GM19438 (cell line): ENCODE measurements at regions not wholly inside any gene's neighbourhood (a gene's known extent, or its start where the extent isn't known, plus 50 kb on each side); places are given as distances from the start of the nearest gene placed in this dataset.

Experiments used
- ATAC-seq: cut with Tn5 transposase; IDR thresholded peaks from one replicate; pipeline ENCODE4 v1.9.1; 2021; ENCODE audit warnings: low read depth; ENCODE audit not compliant: unreplicated experiment

DNA sequence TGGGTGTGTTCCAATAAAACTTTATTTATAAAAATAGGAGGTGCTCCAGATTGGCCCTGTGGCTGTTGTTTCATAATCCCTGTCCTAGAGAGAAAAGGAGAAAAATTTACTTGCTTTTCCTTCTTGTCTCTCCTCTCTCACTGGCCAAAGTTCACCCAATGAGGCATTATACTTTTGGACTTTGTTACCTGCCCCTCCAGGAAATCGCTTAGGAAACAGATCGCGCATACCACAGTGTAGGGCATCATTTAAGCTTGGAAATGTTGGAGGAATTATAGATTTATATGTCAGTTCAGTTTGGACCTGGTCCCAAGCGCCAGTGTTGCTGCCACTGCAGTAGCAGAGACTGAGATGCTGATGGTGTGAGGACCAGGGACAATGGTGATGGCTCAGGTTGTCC, 337.6 kb upstream of the NR3C2 start:
- no peak for ATAC-seq

DNA sequence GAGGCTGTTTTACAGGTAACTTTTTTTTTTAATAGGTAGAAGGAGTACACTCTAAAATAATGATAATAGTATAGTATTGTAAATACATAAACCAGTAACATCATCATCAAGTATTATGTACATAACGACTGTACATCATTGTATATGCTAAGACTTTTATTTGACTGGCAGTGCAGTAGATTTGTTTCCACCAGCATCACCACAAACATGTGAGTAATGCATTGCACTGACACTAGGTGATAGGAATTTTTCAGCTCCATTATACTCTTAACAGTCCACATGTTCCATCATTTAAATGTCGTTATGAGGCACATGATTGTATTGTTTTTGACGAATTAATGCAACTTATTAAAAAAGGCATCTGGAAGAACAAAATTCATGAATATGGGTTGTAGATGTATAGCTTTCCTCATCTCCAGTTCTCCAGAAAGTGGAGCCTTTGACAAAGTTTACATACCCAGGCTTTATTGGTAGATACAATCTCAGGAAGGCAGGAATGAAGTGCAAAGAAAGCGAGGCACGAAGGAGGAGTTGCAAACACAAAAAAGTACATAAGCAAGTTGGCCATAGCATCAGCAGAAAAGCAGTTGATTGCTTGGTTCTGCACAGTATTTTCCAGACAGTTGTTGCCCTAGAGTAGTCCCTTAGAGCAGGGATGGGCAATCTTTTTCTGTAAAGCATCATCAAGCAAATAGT, 336.9 kb upstream of the NR3C2 start:
- no peak for ATAC-seq

DNA sequence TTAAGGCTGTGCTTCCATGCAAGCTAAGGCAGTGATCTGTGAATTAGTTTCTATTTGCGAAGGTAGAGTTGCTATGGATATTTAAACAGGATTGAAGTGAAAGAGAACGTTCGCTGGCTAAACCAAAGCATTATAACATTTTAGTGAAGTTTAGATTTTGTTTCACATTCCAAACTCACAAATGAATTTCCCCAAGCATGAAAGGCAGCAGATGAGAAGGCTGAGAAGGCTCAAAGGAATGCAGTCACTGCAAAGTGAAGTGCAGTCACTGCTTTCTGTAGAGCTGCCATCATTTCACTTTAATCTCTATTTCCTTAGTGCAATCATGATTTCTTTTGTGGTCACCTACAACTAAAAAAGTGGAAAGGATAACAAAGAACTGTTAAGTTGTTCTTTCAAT, 334.7 kb upstream of the NR3C2 start:
- ATAC-seq, result no peak

DNA sequence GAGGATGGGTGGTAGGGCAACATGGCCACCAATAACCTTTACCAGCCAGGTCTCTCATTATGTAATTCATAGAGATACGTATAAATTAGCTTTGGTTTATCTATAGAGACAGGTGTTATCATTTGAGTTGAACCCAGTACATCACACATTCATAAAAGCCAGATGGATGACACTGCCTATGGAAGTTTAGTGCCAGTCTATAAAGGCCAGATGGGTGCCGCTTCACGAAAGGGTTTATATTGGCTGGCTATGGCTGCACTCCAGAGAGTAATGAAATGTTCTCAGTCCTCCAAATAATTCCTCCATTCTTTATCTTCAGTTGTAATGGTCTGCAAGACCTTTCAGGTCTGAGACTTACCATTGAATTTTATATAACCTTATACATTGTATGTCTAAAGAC, 331.9 kb upstream of the NR3C2 start:
- ATAC-seq, result no peak

DNA sequence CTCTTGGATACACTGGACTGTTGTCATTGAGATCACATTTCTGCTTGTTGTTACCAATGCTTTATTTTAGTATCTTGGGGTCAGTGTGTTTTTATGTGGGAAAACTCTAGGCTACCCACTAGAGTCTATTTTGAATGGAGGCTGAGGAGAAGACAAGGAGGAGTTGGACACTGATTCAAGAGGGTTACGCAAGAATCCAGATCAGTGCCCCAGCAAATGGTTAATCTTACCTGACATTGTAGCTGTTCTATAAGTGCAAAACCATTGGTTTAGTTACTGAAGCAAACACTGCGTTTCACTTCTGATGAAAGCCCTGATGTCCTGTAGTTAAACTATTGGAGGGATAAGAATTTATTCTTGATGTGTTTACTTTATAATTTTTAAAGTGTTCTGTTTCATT, 331.1 kb upstream of the NR3C2 start:
- no peak for ATAC-seq

DNA sequence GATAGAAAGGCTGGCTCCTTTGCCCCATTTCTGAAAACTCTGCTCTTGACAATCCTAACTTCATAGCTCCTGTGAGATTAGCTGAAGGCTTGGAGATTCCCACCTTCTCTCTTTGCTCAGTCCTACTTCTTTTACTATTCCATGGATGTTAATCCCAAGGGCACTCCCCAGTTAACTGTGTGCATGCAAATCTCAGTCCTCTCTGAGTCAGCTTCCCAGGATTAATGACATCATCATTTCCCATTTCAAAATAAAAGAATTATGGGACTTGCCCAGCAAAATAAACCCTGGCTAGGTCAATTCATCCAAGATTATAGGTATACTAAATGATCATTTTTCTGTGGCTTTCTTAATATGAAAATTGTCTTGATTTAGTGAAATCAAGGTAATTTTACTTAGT, 328.6 kb upstream of the NR3C2 start:
- no peak for ATAC-seq

DNA sequence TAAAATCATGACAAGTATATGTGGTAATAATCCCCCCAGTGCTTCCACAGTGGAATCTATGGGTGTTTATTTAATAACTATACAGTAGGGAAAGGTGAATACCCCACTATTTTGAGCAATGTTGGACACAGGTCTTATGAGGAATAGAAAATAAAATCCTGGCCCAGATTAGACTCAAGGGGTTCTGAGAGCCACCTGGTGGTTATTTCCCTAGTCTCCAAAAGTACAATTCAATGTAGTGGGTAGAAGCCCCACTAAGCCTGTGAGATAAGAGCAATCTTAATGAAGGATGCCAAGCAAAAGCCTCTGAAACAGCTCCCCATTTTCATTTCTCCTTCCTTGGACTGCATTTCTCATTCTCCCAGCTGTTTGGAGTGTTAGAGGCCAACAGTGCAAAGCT, 328.2 kb upstream of the NR3C2 start:
- no peak for ATAC-seq

DNA sequence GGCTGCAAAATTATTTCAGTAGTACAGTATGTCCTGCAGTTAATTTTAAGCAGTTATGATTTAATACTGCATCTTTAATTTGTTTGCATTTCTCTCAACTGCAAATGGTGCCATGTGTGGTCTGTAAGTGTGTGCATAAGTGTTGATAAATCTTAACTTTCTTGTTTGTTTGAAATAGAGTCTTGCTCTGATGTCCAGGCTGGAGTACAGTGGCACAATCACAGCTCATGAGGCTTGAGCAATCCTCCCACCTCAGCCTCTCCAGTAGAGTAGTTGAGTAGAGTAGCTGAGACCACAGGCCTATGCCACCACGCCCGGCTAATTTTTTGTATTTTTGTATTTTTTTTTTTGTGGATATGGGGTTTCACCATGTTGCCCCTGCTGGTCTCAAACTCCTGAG, 322.5 kb upstream of the NR3C2 start:
- ATAC-seq, result no peak

DNA sequence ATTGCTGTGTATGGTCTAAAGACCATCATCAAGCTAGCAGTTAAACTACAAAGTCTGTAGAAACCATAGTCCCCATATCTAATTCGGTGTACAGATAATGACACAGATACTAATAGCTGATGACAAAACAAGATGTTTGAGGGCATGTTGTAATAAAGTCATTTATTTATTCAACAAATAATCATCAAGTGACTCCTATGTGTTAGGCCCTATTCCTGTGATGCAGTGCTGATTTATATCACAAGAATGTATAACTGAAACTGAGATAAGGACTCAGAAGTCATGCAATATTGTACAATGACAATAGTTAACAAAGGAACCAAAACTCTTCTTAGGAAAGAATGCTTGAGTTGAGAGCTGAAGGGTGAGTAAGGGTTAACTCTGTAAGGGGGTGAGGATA, 315.0 kb upstream of the NR3C2 start:
- no peak for ATAC-seq

DNA sequence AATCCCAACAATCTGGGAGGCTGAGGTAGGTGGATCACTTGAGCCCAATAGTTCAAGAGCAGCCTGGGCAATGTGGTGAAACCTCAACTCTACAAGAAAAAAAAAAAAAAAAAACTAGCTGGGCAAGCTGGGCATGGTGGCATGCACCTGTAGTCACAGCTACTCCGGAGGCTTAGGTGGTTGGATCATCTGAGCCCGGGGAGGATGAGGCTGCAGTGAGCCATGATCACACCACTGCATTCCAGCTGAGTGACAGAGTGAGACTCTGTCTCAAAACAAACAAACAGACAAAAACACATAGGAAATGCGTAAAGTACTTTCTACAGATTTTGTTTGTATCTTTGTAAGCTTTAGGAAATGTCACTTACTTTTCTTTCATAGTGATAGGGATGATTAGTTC, 307.2 kb upstream of the NR3C2 start:
- no peak for ATAC-seq

DNA sequence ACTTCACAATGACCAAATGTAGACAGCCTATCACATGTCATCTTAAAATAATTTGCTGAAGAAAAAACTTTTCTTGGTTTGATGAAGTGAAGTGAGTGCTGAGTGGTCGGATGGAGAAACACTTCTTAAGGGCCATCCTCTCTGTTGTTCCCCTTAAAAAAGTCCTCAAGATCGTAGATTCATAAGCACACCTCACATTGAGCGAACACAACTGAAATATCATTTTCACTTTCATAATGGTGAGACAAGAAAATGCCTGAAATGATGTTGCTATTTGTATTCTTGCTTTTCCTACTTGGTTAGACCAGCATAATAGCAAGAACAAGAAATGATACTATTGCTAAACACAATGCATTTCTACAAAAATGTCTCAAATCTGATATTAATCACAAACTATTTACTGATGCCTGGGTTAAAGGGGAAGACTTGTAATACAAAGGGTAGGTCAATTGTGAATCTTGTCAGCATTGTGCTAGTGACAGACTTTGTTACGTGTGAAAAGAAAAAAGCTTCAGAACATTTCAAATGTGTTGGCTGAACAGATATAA, 305.6 kb upstream of the NR3C2 start:
- no peak for ATAC-seq

DNA sequence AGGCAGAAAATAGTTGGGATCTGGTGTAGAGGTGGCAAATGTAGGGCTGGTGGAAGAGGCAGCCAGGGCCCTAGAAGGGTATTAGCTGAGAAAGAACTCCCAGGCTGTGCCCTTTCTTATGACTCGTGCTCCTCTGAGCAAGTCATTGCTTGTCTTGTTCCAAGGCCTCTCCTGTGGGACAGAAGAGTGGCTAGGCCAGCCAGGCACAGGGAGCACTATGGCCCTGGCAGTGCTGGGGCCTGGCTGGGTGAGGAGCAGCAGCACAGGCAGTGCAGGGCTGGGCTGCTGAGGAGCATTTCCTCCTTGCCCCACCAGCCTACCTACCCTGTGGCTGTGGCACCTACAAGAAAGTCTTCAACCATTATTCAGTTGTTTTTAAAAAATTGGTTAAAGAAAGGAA, 298.5 kb upstream of the NR3C2 start:
- no peak for ATAC-seq

DNA sequence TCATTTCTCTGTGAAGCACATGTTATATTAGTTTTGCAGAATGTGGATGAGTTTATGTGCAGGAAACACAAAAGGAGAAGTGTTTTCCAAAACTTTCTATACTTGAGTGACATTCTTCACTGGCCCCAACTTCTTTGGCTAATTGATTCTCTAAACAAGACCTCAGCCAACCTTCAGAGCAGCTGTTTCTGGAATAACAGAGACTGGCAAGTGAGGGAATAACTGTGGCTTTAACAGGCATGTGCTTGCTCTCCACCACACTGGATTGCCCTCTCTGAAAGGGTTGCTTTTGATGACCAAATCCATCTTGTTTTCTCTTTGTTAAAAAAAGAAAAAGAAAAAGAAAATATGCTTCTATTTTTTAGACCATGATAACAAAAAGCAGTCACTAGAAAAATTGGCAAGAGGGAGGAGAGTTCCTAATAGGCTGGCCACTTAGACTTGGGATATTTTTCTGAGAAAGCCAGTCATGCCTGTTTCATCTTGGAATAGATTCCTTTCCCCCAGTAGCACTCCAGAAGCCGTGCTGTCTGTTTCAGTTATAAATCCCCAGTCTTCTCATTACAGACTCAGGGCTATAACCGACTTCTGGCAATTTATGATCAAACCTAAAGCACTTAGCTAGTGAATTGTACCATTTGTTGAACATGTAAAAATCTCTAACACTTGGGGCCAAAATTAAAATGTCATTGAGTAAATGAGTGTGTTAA, 295.0 kb upstream of the NR3C2 start:
- ATAC-seq, result no peak

DNA sequence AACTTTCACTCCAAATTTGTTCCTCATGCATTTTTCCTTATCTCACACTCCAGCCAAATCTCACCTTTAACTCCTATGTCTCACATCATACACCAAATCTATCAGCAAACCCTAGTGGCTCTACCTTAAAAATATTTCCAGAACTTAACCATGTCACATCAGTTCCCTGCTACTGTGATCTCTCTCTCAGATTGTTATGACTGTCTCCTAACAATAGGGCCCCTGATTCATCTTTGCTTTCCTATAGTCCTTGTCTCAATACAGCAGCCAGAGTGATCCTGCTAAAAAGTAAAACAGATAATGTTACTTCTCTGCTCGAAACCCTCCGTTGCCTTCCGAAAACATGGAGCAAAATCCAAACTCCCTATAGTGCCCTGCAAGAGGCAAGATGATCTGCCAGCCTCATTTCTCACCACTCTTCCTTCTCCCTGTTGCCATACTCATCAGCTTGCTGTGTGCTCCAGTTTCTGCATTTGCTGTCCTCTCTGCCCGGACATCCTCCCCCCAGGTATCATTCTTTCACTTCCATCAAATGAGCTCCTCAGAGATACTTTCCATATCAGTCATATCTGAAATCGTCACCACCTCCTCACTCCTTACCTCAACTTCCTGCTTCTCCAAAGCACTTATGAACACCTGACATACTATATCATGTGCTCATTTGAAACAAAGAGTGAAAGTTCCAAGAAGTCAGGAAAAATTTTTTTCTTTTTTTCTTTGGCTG, 293.4 kb upstream of the NR3C2 start:
- ATAC-seq, result no peak

DNA sequence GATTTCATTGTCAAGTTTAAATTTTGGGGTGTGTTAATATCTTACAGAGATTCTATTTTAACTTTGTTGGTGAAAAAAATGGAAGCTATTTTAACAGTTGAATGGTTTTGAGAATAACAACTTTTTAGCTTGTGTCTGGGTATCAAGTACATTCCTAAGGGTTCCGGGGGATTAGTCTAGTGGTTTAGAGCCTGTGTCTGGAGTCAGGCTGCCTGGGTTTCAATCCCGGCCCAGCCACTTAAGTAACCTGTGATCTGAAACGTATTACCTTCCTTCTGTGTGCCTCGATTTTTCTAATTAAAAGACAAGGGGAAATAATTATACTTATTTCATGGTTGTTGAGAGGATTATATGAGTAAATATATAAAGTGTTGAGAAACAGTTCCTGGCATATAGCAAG, 288.6 kb upstream of the NR3C2 start:
- no peak for ATAC-seq

DNA sequence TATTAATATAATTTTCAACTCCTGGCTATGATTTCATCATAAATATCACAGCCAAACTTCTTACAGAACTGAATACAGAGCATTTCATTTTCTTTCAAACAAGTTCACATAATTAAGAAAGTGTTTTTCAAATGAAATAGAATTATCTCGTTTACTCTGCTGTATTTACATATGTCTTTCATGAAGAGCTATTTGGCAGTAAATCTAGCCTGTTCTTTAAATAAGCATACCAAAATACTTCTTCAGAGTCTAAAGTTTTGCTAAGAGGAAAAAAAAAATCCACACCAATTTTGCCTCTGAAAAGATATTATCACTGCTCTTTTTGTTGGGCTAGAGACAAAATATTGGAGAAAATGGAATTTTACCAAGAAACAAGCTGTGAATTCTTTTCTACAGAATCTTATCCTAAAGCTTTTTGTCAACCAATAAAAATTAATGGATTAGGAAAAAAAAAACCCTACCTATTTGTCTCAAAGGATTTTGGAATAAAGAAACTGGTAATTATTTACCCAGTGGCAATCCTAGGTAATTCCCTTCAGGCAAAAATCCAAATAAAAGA, 287.9 kb upstream of the NR3C2 start:
- ATAC-seq, result no peak

DNA sequence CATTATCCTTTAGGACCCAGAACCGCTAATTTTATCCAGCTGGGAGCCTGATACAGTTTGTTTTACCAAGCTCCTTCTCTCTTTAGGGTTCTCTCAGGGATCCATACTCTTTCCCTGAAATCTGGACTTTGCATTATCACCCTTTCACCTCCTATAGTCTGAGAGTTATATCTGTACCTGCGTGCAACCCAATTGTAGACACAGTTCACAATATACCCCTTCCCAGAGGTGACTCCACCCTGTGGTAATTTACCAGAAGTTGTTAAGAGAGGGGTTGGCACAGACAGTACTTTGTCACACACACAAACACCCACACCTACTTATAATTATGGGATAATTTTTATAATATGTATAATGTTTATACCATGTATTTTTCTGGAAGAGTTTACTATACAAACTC, 275.8 kb upstream of the NR3C2 start:
- ATAC-seq, result no peak

DNA sequence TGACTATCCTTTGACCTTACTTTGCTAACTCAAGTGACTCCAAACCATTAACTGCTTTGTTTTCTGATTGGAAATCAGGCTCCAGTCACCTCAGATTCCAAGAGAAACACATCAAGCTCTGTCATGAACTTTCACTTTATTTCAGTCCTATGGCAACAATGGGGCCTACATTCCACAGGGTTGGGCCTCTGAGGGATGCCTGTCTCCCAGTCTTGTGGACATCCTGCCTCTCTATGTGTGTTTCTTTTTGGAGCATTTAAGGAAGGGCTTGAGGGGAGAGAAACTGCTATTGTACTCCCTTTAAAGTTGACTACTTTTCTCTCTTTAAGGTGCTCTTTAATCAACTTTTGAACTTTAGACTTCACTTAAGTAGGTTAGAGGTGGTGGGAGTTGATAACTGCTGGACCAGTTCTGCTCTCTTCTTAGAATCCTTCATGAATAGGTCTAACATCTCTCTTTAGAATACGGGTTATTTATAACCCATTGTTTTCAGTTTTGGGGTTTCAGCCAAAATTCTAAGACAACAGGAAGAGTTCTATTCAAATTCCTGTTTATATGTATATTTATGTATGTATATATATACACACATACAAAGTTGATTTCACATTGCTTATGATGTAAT, 274.3 kb upstream of the NR3C2 start:
- no peak for ATAC-seq

DNA sequence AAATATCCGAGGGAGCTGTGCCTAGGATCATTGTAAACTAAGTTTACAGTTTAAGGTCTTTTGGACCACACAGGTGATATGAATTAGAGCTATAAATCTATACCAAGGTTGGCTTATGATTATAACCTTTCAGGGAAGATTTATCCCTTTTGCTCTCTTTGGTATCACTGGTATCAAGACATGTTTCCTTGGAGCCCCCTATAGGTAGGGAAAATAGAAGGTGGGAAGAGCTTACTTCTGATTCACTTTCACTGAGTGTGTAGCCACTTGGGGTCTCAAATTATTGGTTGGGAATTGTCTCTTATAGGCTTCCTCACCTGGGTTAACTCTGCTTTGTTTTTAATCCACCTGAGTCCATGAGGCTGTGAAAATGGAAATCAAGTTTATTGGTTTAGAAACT, 262.1 kb upstream of the NR3C2 start:
- no peak for ATAC-seq

DNA sequence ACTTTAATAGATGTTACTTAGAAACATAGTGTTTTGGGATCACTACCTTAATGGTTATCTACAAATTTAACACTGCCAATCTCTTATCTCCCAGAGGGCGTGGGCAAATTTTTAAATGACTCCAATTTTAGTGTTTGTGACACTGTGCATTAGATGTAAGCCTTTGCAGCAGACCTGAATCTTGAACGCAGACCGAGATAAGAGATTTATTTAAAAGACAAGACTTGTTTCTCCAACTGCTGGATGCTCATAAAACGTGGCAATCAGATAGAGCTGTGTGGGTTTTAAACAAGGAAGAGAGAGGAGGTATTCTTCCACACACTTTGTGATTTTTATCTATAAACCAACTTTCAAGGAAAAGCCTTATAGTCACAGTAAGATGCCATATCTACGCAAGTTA, 252.5 kb upstream of the NR3C2 start:
- ATAC-seq, result no peak
